ENCODE measurements at regions not wholly inside any gene's neighbourhood (a gene's known extent, or its start where the extent isn't known, plus 50 kb on each side); places are given as distances from the start of the nearest gene placed in this dataset.
A peak's percentile ranks its signal among the peaks of the same experiment; 100 is the strongest.

GRCh38 chr13:31895691-31896090 lies 135.9 kb upstream of the FRY start:
- DNase-seq (ENCODE audit: low spot score) (no peak), FAIRE-seq (no peak)

- no peak for FAIRE-seq
- no peak for DNase-seq (ENCODE audit: low spot score)
These were observed 135.1 kb upstream of the FRY start for GRCh38 chr13:31896427-31896826.

GRCh38 chr13:31898378-31899071 lies 133.0 kb upstream of the FRY start:
- FAIRE-seq (no peak), DNase-seq (ENCODE audit: low spot score) (no peak)

GRCh38 chr13:31901985-31902384 lies 129.6 kb upstream of the FRY start:
- no peak for DNase-seq (ENCODE audit: low spot score)
- FAIRE-seq = no peak

- FAIRE-seq (no peak), DNase-seq (ENCODE audit: low spot score) (no peak)
These were observed 128.3 kb upstream of the FRY start for GRCh38 chr13:31903111-31903815.

GRCh38 chr13:31904941-31905824 lies 126.4 kb upstream of the FRY start:
- DNase-seq (ENCODE audit: low spot score) (no peak), FAIRE-seq (no peak)

- FAIRE-seq = no peak
- DNase-seq (ENCODE audit: low spot score) = no peak
These were observed 125.6 kb upstream of the FRY start for GRCh38 chr13:31905961-31906360.

- FAIRE-seq = no peak
- no peak for DNase-seq (ENCODE audit: low spot score)
These were observed 122.7 kb upstream of the FRY start for GRCh38 chr13:31908696-31909411.

- peak; percentile 69 for FAIRE-seq
- DNase-seq (ENCODE audit: low spot score) = peak; percentile 24
These were observed 121.6 kb upstream of the FRY start for GRCh38 chr13:31909864-31910551.

GRCh38 chr13:31910633-31911032 lies 120.9 kb upstream of the FRY start:
- FAIRE-seq (no peak), DNase-seq (ENCODE audit: low spot score) (no peak)

GRCh38 chr13:31912647-31913401 lies 118.8 kb upstream of the FRY start:
- DNase-seq (ENCODE audit: low spot score) = no peak
- FAIRE-seq = no peak

GRCh38 chr13:31913459-31913858 lies 118.1 kb upstream of the FRY start:
- no peak for FAIRE-seq
- no peak for DNase-seq (ENCODE audit: low spot score)

- FAIRE-seq (no peak), DNase-seq (ENCODE audit: low spot score) (no peak)
These were observed 116.7 kb upstream of the FRY start for GRCh38 chr13:31914843-31915242.

GRCh38 chr13:31918707-31919106 lies 112.9 kb upstream of the FRY start:
- no peak for FAIRE-seq

GRCh38 chr13:31919241-31919640 lies 112.3 kb upstream of the FRY start:
- FAIRE-seq = no peak

More at GRCh38 chr13:31918707-31919106, 112.9 kb upstream of the FRY start:
- no peak for DNase-seq (ENCODE audit: low spot score)

GRCh38 chr13:31919971-31920726 lies 111.4 kb upstream of the FRY start:
- DNase-seq (ENCODE audit: low spot score) (no peak), FAIRE-seq (no peak)

More at GRCh38 chr13:31919241-31919640, 112.3 kb upstream of the FRY start:
- DNase-seq (ENCODE audit: low spot score) = no peak

- no peak for DNase-seq (ENCODE audit: low spot score)
- no peak for FAIRE-seq
These were observed 110.9 kb upstream of the FRY start for GRCh38 chr13:31920727-31921100.

- FAIRE-seq (no peak), DNase-seq (ENCODE audit: low spot score) (no peak)
These were observed 108.8 kb upstream of the FRY start for GRCh38 chr13:31922724-31923123.

GRCh38 chr13:31923134-31923763 lies 108.3 kb upstream of the FRY start:
- FAIRE-seq = no peak

More at GRCh38 chr13:31923134-31923763, 108.3 kb upstream of the FRY start:
- no peak for DNase-seq (ENCODE audit: low spot score)

Data from RCC 7860 (cell line).